IMR-90 (cell line): ENCODE measurements at regions not wholly inside any gene's neighbourhood (a gene's known extent, or its start where the extent isn't known, plus 50 kb on each side); places are given as distances from the start of the nearest gene placed in this dataset.

ENCODE experiments used
- BHLHE40 ChIP-seq: fragments of 150-350 bp; IDR thresholded peaks from 2 replicates; pipeline ENCODE4 v1.6.1; 2016; ENCODE audit warnings: mild to moderate bottlenecking, low read depth, low read length
- CHD1 ChIP-seq: IDR thresholded peaks from 2 replicates; pipeline ENCODE4 v1.6.1; 2012; ENCODE audit warnings: low read depth, low read length, improper control_type of control experiment
- FOS ChIP-seq: fragments of 150-350 bp; IDR thresholded peaks from 2 replicates; pipeline ENCODE4 v1.6.1; 2016; ENCODE audit warnings: low read depth, low read length
- MAFK ChIP-seq: IDR thresholded peaks from 2 replicates; pipeline ENCODE4 v1.6.1; 2012; ENCODE audit warnings: low read depth, low read length, improper control_type of control experiment
- MXI1 ChIP-seq: IDR thresholded peaks from 2 replicates; pipeline ENCODE4 v1.6.1; 2012; ENCODE audit warnings: low read depth, mild to moderate bottlenecking, low read length, moderate library complexity, borderline replicate concordance
- NFE2L2 ChIP-seq: fragments of 150-350 bp; IDR thresholded peaks from 2 replicates; pipeline ENCODE4 v1.6.1; 2016; ENCODE audit warnings: low read depth, mild to moderate bottlenecking, low read length
- POLR2A ChIP-seq: IDR thresholded peaks from 2 replicates; pipeline ENCODE4 v1.6.1; 2012; ENCODE audit warnings: mild to moderate bottlenecking, low read depth, low read length
- RAD21 ChIP-seq: IDR thresholded peaks from 2 replicates; pipeline ENCODE4 v1.6.1; 2012; ENCODE audit warnings: low read length, improper control_type of control experiment
- RCOR1 ChIP-seq: IDR thresholded peaks from 2 replicates; pipeline ENCODE4 v1.6.1; 2012; ENCODE audit warnings: mild to moderate bottlenecking, low read length, improper control_type of control experiment; ENCODE audit not compliant: insufficient replicate concordance
- RFX5 ChIP-seq: IDR thresholded peaks from 2 replicates; pipeline ENCODE4 v1.8.0; 2012; ENCODE audit warnings: low read depth, mild to moderate bottlenecking, low read length, moderate library complexity
- SMC3 ChIP-seq: fragments of 150-350 bp; IDR thresholded peaks from 2 replicates; pipeline ENCODE4 v1.6.1; 2016; ENCODE audit warnings: low read depth, mild to moderate bottlenecking, antibody characterized with exemption, low read length, moderate library complexity
- TF ChIP-seq, protein P1 (sequence below): conservative IDR thresholded peaks from 2 replicates; pipeline ENCODE4 v1.5.1; 2012; ENCODE audit warnings: mild to moderate bottlenecking, low read depth, low read length, improper control_type of control experiment
- TF ChIP-seq, protein P2 (sequence below): fragments of 150-350 bp; IDR thresholded peaks from 2 replicates; pipeline ENCODE4 v1.6.1; 2016; ENCODE audit warnings: low read depth, mild to moderate bottlenecking, low read length, moderate library complexity, borderline replicate concordance
- TF ChIP-seq, protein P3 (sequence below): fragments of 150-350 bp; IDR thresholded peaks from 2 replicates; pipeline ENCODE4 v1.6.1; 2017; ENCODE audit warnings: mild to moderate bottlenecking, antibody characterized with exemption, low read length, low read depth

DNA sequence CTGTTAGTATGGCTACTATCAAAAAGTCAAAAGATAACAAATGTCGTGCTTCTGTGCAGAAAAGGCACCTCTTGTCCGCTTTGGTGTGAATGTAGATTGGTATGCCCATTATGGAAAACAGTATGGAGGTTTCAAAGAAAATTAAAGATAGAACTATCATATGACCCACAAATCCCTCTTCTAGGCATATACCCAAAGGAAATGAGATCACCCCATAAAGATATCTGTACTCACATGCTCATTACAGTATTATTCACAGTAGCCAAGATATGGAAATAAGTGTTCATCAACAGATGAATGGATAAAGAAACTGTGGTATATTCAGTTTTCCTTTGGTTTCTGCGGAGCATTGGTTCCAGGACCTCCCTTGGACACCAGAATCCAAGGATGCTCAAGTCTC is 180.5 kb upstream of the PPP1R3A start:
- TF ChIP-seq, protein P1, sequence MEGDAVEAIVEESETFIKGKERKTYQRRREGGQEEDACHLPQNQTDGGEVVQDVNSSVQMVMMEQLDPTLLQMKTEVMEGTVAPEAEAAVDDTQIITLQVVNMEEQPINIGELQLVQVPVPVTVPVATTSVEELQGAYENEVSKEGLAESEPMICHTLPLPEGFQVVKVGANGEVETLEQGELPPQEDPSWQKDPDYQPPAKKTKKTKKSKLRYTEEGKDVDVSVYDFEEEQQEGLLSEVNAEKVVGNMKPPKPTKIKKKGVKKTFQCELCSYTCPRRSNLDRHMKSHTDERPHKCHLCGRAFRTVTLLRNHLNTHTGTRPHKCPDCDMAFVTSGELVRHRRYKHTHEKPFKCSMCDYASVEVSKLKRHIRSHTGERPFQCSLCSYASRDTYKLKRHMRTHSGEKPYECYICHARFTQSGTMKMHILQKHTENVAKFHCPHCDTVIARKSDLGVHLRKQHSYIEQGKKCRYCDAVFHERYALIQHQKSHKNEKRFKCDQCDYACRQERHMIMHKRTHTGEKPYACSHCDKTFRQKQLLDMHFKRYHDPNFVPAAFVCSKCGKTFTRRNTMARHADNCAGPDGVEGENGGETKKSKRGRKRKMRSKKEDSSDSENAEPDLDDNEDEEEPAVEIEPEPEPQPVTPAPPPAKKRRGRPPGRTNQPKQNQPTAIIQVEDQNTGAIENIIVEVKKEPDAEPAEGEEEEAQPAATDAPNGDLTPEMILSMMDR = no peak
- TF ChIP-seq MXI1 = no peak
- TF ChIP-seq RAD21 = no peak
- TF ChIP-seq POLR2A = no peak
- no peak for TF ChIP-seq FOS
- TF ChIP-seq RFX5 = no peak
- no peak for TF ChIP-seq BHLHE40
- TF ChIP-seq MAFK = no peak
- TF ChIP-seq RCOR1 = no peak
- no peak for TF ChIP-seq SMC3
- TF ChIP-seq, protein P2, sequence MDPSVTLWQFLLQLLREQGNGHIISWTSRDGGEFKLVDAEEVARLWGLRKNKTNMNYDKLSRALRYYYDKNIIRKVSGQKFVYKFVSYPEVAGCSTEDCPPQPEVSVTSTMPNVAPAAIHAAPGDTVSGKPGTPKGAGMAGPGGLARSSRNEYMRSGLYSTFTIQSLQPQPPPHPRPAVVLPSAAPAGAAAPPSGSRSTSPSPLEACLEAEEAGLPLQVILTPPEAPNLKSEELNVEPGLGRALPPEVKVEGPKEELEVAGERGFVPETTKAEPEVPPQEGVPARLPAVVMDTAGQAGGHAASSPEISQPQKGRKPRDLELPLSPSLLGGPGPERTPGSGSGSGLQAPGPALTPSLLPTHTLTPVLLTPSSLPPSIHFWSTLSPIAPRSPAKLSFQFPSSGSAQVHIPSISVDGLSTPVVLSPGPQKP = no peak
- TF ChIP-seq, protein P3, sequence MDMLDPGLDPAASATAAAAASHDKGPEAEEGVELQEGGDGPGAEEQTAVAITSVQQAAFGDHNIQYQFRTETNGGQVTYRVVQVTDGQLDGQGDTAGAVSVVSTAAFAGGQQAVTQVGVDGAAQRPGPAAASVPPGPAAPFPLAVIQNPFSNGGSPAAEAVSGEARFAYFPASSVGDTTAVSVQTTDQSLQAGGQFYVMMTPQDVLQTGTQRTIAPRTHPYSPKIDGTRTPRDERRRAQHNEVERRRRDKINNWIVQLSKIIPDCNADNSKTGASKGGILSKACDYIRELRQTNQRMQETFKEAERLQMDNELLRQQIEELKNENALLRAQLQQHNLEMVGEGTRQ = no peak
- TF ChIP-seq NFE2L2 = no peak
- no peak for TF ChIP-seq CHD1
